Right forelimb (tissue), 1 donor: ENCODE measurements at regions not wholly inside any gene's neighbourhood (a gene's known extent, or its start where the extent isn't known, plus 50 kb on each side); places are given as distances from the start of the nearest gene placed in this dataset.
"Not testable (repeated sequence)": the region's sequence is repeated elsewhere in the genome, so short reads cannot be mapped to it uniquely, and the experiment has no call there.

Experiments
- DNase-seq: peaks from one replicate; pipeline ENCODE4 v3.0.0-alpha.2; 2018

DNA sequence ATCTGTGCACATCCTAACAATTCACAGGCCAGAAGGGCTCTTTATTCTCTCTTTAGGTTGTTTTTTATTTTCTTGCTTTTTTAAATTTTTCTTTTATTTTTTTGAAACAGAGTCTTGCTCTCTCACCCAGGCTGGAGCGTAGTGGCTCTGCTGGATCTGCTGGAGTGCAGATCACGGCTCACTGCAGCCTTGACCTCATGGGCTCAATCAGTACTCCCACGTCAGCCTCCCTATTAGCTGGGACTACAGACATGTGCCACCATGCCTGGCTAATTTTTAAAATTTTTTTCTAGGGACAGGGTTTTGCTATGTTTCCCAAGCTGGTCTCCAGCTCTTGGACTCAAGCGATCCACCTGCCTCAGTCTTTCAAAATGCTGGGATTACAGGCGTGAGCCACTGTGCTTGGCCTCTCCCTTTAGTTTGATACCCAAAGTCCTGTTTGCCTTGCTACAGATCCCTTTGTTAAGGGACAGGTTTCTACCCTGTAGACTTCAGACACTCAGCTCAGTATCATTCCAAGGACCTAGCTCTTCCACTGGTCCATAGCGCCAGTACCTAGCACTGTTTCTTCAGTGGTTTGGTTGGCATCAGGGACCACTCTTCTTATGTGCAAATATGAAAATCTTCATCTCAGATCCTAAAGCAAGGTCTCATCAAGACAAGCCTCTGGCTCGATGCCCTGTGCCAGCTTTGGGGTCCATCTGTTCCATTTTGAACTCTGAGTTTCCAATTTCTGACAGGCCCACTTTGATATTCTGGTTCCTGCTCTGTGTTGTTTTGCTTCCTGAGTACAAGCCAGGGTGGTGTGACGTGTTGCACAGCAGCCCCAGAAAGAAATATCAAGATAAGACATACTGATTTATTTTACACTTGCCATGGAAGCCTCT lies 211.7 kb downstream of the FAT3 start:
- no peak for DNase-seq

DNA sequence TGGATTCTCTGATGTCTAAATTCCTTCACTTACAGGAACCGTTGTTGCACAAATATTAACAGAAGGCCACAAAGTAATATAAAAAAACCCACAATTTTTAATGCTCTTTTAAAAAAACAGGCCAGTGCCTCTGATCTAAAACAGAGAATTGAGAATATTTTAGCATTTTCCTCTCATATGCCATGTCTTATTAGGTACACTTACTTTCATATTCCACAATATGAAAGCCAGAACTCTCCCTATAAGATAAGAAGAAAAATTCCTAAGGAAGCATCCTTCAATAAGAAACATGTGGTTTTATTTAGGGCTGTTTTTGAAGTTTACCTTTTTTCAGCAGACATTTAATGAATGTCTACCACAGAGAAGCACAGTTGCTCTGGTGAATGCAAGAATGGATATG lies 214.5 kb downstream of the FAT3 start:
- no peak for DNase-seq

DNA sequence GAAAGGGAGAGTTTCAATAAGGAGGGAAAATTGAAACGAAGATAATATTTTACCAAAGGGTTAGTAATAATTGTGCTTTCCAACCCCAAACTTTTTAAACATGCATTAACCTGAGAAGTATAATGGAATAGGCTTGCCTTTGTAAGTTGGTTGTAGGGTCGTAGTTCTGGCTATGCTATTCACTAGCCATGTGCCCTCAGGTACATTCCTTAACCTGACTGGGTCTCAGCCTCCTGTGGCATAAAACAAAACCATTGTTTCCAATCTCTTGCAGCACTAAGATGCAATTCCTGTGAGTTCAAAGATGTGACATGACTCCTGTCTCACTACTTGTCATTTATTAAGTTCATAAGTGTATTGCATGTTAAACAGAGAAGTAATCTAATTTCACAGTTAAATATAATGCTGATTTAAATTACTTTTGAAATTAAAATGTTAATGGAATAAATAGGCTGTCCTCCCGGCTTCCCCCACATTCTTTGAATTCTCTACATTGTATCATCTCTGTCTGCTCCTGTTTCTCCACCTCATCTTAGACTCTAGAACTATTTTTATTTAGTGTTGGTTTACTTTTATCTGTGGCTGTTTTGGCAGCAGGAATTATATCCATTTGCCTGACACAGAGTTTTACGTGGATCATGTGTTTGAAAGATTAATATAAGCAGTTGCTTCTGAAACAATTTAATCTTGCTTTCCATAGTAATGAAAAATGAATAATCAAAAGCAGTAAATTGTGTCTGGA lies 216.3 kb downstream of the FAT3 start:
- DNase-seq: no peak

DNA sequence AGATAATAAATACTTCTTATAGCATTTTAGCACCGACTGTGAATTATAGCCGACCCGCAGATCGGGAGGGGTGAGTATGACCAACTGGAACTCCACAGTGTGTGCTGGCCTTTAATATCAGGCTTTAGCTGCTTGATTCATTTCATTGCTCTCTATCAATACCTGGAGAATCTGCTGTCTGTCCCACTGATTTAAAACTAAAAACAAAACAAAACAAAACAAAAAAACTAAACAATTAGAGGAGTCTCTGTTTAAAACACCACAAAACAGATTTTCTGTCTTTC lies 216.8 kb downstream of the FAT3 start:
- DNase-seq: no peak

DNA sequence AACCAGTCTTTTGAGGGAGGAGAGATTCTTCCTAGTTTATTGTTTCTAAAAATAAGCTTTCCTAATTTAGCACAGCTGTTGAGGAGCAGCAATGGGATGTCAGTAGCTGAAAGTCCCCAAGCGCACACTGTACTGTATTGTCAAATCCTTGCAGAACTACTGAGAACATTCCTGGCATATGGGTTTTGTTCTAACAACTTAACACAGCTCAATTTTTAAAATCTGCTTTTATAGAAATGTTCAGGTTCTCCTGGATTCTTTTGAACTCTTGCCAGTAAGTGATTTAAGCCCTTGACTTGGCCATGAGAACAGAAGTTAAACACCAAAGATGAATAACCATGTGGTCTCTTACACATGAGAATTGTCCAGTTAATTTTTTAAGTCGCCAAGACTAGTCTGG lies 218.6 kb downstream of the FAT3 start:
- DNase-seq: no peak

DNA sequence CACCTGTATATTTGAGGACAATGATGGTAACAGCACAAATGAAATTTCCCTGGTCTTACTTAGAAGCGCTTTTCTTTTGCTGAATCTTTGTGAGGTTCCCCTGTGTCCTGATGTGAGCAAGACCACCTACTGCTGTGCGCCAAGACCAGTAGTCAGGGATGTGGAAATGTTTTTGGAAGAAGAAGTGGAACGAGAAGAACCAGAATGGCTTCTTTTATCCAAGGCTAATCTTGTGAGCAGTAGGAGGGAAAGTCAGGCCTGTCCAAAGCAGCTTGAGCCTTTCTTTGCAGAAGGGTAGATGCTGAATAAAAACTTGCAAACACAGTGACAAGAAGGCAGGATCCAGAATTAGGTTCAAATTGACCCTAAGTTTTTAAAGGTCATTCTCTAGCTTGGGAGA lies 223.0 kb downstream of the FAT3 start:
- no peak for DNase-seq

DNA sequence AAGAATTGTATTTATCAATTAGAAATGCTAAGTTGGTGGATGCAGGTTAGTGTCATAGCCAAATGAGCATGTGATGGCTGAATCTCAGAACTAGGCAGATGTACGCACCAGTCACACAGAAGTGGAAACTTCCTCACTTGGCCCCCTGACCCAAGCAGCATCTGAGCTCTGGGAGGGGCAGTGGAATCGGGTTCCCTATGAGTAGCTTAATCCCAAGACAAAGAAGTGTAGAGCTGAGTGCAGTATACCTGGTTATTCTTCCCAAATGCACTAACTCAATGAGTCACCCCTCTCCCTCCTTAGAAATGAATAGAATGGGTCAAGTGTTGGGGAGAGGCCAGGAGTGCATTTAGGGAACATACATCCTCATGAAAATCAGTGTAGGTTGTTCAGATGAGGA lies 224.6 kb downstream of the FAT3 start:
- no peak for DNase-seq

DNA sequence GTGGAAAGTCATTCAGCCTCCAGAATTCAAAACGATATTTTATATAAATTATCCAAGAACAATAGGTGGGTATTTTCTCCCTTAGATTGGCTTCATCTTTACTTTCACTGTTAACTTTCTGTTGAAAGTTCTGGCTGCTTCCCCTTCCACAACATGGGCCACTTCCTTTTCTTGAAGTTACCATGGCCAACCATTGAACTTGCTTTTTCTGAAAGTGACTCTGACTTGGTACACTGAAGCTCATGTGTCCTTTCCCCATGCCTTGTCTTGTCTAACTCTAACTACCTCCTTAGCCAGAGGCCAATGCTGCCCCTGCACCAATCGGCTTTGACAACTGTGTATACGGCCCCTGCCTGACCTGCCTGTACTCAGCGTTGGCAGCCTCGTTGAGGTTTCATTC lies 225.2 kb downstream of the FAT3 start:
- no peak for DNase-seq

DNA sequence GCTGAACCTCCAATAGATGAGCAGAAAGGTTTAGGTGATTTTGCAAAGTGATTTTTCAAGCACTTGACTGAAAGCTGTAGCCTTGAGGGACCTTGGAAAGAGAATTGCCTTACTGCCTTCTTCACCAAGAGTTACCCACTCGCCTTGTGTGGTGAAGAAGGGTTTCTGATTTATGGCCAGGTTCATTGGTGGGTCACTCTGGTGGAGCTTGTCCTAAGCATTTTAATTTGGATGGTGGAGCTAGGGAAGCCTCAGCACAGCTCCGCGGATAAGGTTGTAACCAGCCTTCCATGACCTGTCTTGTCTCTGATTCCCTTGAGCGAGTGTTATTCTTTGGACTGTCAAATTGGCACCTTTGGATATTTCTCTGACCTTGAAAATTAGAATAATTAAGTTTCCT lies 226.4 kb downstream of the FAT3 start:
- no peak for DNase-seq

DNA sequence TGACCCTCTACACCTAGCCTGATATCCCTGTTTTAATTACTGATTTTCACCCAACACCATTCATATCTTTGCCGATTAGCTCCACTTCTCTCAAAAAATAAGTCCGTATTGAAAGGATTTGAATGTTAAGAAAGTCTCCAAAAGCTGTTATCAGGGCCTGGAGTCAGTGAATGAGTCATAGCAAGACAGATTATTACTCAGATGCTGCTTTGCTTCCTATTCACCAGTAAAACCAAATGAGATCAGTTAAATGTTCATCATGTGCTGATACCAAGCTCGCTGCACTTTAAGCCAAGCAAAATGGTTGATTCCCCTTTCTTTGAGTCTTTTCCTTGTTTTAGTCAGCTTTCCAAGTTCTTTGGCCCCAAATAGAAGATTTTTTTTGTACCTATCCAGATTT lies 228.4 kb downstream of the FAT3 start:
- DNase-seq: no peak

DNA sequence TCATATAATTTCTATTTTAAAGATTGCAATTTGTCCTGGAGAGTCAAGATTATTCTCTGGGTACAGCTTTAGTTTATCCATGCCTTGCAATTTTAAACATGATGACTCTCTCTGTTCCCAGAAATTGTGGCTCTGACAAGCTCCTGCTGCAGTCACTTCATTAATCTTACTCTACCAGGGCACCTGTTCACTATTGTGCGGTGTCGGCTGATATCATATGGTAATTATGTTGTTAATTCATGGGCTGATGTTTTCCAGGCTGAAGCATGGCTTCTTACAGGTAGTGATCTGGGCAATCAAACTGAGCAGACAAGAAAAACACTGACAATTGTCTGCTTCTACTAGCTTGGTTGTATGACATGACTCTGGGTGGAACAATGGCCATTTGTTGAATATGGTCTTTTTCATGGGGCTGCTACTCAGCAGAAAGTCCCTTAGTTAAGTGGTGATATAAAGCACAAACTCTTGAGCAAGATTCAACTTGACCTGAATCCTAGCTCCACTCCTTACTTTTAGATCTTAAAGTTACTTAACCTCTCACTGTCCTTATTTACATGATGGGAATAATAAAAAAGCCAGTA lies 230.7 kb downstream of the FAT3 start:
- no peak for DNase-seq

DNA sequence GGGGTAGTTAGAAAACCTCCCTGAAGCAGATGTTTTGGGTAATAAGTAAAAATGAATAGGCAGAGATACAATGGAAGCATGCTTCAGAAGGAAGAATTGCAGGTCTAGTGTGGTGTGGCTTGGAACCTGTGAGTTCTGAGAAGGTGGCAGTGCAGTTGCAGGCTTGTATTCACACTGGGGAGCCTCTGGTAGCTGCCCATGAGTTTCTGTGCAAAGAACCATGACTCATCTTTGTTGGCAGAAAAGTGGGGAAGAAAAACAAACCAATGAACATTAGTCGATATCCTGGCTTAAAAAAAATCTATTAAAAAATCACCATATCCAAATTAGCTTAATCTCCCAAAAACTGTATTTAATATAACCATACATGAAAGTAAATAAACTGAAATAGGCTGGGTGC lies 232.6 kb downstream of the FAT3 start:
- DNase-seq: no peak

DNA sequence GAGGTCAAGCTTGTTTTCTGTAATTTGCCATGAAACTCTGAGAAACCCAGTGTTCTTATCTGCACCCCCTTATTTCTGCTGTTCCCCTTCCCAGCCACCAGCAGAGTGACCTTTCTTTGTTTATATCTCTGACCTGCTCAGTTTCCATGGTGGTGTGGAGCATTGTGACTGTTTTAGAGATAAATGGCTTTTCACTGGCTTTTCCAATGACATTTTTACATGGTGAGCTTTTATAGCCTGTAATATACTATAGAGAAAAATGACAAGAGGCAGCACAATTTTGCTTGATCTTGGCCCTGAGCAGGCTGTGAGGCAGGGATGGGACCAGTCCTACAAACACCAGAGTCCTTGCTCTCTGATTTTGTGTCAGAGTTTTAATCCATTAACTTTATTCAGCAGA lies 233.9 kb downstream of the FAT3 start:
- no peak for DNase-seq

DNA sequence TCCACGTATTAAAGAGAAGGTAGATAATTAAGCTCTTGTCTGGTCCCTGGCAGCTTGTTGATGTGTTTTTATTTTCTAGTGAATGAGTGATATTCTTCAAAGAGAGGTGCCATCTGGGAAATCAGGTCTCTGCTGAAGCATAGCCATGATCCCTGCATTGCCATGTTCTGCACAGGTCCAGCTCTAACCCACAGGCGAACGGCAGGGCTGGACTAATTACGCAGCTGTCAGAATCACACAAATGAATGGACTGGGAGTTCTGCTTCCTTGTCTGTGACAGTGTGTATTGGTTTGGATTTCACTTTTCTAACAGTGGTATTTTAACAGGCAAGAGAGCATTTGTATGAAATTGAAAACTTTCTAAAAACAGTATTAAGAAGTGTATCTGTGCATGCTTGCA lies 235.6 kb downstream of the FAT3 start:
- no peak for DNase-seq

DNA sequence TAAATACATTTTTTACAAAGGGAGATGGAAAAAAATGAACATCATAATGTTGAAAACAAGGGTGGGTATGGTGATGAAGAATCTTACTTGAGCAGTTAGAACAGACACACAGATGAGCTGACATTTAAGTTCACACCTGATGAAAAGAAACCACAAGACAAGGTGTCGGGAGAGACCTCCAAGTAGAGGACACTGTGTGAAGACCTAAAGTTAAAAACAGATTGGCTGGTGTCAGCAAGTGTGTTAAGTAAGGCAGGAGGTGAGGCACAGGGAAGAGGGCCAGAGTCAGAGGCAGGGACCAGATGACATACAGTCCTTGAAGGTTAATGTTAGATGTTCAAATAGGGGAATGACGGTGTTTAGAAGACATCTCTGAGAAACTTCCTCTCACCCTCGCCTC lies 236.8 kb downstream of the FAT3 start:
- DNase-seq: no peak

DNA sequence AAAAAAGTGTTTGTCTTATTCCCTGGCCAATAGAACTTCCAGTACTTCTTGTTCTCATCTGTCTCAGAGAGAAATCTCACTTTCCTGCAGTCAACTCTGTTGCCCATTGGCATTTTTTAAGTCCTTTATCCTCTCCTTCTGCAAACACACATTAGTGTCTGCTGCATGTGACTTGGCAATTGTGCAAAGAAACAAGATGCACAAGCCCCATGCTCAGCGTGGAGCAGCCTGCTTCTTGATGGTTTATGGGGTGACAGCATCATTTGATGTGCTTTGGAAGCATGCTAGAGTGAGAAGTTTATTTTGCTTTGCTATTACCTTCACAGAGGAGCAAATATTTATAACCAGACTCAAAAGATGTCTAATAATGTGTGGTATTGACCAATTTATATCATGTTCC lies 238.2 kb downstream of the FAT3 start:
- DNase-seq: no peak

DNA sequence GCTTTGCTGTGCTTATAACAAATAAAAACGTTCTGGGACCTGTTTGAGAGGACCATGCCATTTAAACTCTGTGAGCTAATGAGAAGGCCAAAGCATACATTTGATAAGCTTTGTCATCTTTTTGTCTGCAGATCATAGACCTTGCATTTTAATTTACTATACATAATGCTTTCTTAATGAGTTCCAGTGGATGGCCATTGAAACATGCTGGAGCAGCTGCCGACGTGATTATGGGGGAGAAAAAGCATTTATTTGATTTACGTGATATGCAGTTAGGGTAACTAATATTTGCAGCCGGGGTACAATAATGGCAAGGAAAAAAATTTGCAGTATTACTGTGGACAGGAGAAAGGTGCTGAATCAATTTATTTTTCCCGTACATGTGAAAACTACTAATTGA lies 240.2 kb downstream of the FAT3 start:
- DNase-seq: no peak

DNA sequence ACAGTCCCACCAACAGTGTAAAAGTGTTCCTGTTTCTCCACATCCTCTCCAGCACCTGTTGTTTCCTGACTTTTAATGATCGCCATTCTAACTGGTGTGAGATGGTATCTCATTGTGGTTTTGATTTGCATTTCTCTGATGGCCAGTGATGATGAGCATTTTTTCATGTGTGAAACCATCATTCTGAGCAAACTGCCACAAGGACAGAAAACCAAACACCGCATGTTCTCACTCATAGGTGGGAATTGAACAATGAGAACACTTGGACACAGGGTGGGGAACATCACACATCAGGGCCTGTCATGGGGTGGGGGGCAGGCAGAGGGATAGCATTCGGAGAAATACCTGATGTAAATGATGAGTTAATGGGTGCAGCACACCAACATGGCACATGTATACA lies 240.8 kb downstream of the FAT3 start:
- DNase-seq: not testable (repeated sequence)

DNA sequence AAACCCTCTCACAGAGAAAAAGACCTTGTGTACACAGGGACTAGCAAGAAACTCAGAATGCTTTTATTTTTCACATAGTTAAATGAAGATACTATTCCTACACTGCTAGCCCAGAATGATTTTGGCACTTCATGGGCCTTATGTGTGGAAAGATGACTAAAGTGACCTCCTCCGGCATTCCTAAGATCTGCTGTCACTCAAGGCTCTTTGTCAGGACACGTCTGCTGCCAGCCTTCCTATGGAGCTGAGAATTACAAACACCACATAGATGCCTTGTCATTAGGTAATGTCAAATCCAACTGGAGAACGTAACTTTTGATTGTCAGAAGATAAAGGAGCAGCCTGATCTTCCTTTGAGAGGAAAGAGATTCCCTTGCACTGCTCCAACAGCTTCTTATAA lies 249.1 kb downstream of the FAT3 start:
- no peak for DNase-seq

DNA sequence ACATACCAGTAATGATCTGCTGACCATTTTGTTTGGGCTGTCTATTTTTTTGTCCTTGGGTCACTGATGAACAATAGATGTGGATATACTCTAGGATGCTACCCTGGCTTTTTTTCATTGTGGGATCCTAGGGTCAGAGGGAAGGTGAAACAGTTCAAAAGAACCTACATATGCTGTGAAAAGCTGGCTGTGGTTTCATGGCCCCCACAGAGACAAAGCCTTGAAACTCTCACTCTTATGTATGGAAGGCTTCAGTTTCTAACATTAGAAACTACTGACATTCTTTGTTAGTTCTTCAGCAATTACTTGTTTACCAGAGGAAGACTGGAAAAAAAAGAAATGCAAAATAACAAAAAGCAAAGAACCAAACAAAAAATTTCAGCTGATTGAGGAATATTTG lies 250.7 kb downstream of the FAT3 start:
- no peak for DNase-seq

DNA sequence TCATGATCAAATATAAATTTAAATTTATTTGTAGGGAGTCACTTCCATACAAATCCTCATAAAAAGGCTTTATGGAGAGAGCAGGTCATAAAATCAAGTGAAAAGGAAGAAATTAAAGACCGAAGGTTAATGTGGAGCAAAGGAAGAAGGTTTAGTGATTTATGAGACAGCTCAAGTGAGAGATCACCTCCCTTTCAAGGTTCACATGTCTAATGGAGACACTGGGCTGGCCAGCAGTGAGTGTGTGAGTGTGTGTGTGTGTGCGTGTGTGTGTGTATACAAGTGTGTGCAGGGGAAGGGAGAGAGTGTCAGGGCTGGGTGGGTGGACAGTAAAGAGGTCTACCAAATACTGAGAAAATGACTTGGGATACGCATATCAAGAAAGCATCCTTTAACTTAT lies 251.2 kb downstream of the FAT3 start:
- DNase-seq: no peak

DNA sequence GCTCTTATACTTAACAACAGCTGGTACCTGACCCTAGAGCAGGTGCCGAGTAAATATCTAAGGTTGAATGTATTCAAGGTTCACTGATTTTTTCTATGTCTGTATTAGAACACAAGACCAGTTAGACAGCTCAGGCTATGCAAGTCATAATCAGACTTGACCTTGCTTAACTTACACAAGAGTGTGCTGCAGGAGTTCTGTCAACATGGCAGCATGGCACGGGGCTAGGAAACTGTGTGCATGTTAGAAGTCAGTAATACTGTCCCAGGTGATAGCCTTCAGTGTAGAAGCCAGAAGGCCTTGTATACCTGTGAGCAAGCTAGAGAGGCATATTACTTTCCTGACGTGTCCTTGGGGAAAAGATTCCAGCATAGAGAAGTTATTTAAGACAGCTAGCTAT lies 253.1 kb downstream of the FAT3 start:
- DNase-seq: no peak

DNA sequence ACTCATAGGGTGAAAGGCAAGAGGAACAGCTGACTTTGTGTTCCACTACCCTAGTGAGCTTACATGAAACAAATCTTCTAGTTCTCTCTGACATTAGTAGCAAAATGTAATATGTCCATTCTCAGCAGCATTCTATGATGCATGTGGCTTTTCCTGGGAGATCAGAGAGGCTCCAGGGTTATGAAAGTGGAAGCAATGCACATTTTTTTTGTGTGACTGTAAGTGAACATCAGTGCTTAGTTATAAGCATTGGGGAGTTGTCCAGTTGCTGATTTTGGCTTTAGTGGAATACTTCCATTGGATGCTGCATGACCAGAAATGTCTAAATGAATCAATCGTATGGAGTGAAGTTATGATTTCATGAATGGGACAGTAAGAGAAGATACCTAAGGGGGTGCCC lies 255.9 kb downstream of the FAT3 start:
- no peak for DNase-seq

DNA sequence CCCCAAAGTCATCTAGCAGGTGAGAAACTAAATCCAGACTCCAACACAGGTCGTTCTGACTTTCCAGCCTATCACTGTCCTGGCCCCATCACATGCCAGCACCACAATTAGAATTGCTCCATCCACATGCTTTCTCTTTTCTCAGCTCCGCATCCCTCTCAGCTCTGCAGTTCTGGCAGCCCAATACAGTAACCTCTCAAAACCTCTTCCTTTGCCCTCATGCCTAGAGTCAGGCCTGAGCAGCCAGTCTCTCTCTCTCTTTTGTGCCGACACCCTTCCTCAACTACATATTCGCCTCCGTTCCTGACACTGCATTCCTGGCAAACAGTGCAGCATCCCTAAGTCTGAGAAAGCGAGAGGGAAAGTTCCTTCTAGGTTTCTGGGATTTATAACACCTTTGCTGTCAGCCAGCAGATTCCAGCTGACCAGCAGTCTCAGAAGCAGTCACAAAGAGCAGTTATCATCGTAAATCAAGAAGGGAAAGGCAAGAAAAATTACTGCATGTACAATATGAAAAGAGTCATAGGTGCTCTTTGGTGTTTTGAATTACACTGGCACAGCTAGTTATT lies 258.0 kb downstream of the FAT3 start:
- DNase-seq: no peak
